H1 (cell line): ENCODE measurements at regions not wholly inside any gene's neighbourhood (a gene's known extent, or its start where the extent isn't known, plus 50 kb on each side); places are given as distances from the start of the nearest gene placed in this dataset.

Experiments
- CTCF ChIA-PET: fragments of 300-600 bp; sonication (Branson Sonifier 250); formaldehyde crosslinking; loops from one replicate; lab custom pipeline; 2021; ENCODE audit not compliant: partially characterized antibody; lab: Charles Lee
- POLR2A ChIA-PET: fragments of 300-600 bp; sonication (Branson Sonifier 250); formaldehyde crosslinking; loops from one replicate; lab custom pipeline; 2021; ENCODE audit warnings: inconsistent platforms; ENCODE audit not compliant: partially characterized antibody; lab: Charles Lee
- DNase-seq, 2 experiments: peaks; one replicate each; pipeline versions ENCODE4 v3.0.0 to v3.0.0-alpha.2; 2010 to 2022; ENCODE audit warnings: low spot score in 2 of 2, low read depth in 1 of 2, mixed read lengths in 1 of 2
- FAIRE-seq: peaks from 2 replicates; lab custom pipeline; 2011; peaks lifted over from hg19 to GRCh38; lab: Jason Lieb, UNC
- H2AFZ ChIP-seq: 2 replicates; pipeline ENCODE4 v1.8.1; 2012; ENCODE audit warnings: low read length, inconsistent platforms
- H2AK5ac ChIP-seq: 2 replicates; pipeline ENCODE4 v1.6.1; 2013; ENCODE audit warnings: low read depth, low read length
- H2BK120ac ChIP-seq: replicated peaks from 2 replicates; pipeline ENCODE3; 2013; ENCODE audit warnings: low read depth, low read length, inconsistent platforms
- H2BK12ac ChIP-seq: 2 replicates; pipeline ENCODE4 v1.6.1; 2013; ENCODE audit warnings: low read depth, low read length
- H2BK15ac ChIP-seq: 2 replicates; pipeline ENCODE4 v1.6.1; 2013; ENCODE audit warnings: low read length
- H2BK20ac ChIP-seq: 2 replicates; pipeline ENCODE4 v1.6.1; 2013; ENCODE audit warnings: low read length
- H2BK5ac ChIP-seq: 2 replicates; pipeline ENCODE4 v1.6.1; 2013; ENCODE audit warnings: low read depth, low read length
- H3K14ac ChIP-seq: 2 replicates; pipeline ENCODE4 v1.6.1; 2013; ENCODE audit warnings: inconsistent platforms; ENCODE audit not compliant: insufficient read length
- H3K18ac ChIP-seq: 2 replicates; pipeline ENCODE4 v1.6.1; 2013; ENCODE audit warnings: low read length; ENCODE audit errors: extremely low read depth
- H3K23ac ChIP-seq: 2 replicates; pipeline ENCODE4 v1.6.1; 2013; ENCODE audit warnings: inconsistent platforms; ENCODE audit not compliant: insufficient read length
- H3K23me2 ChIP-seq: 2 replicates; pipeline ENCODE4 v1.6.1; 2013; ENCODE audit warnings: low read depth, low read length
- H3K27ac ChIP-seq: 2 replicates; pipeline ENCODE4 v1.6.1; 2011; ENCODE audit warnings: low read depth, low read length, inconsistent platforms
- H3K27me3 ChIP-seq, 4 experiments: replicated peaks in 1 of 4; 1 replicate in 1 of 4; 2 replicates in 3 of 4; pipeline versions ENCODE4 v1.6.1 to v1.8.1; 2011 to 2013; ENCODE audit warnings: low read length in 3 of 4, mild to moderate bottlenecking in 3 of 4, inconsistent platforms in 2 of 4, mixed read lengths in 2 of 4, moderate library complexity in 1 of 4; ENCODE audit not compliant: control insufficient read depth in 3 of 4, insufficient read depth in 3 of 4; ENCODE audit errors: extremely low read depth in 1 of 4
- H3K36me3 ChIP-seq, 4 experiments: 2 replicates each; pipeline versions ENCODE4 v1.6.1 to v1.8.1; 2011 to 2013; ENCODE audit warnings: mild to moderate bottlenecking in 4 of 4, low read length in 3 of 4, moderate library complexity in 2 of 4, control low read depth in 1 of 4, inconsistent platforms in 1 of 4; ENCODE audit not compliant: insufficient read depth in 4 of 4, control insufficient read depth in 2 of 4
- H3K4ac ChIP-seq: replicated peaks from 2 replicates; pipeline ENCODE3; 2013; ENCODE audit warnings: low read length, low read depth, mixed read lengths, inconsistent platforms; ENCODE audit not compliant: insufficient read length
- H3K4me1 ChIP-seq, 4 experiments: replicated peaks in 1 of 4; 1 replicate in 1 of 4; 2 replicates in 3 of 4; pipeline versions ENCODE4 v1.6.1 to v1.8.1; 2011 to 2013; ENCODE audit warnings: low read length in 3 of 4, inconsistent platforms in 2 of 4, mixed read lengths in 1 of 4; ENCODE audit not compliant: insufficient read depth in 4 of 4, control insufficient read depth in 3 of 4
- H3K4me2 ChIP-seq, 2 experiments: 2 replicates each; pipeline versions ENCODE4 v1.6.1 to v1.8.1; 2011 to 2013; ENCODE audit warnings: low read depth in 2 of 2, low read length in 2 of 2, control low read depth in 1 of 2, inconsistent platforms in 1 of 2, mild to moderate bottlenecking in 1 of 2; ENCODE audit not compliant: insufficient read depth in 1 of 2
- H3K4me3 ChIP-seq, 4 experiments: fragments of 200-600, 300-600 bp in 1 of 4; sonication (generic), shearing (Covaris generic), sonication (Bioruptor Twin) in 1 of 4; 2 replicates each; pipeline versions ENCODE4 v1.5.1 to v1.8.1; 2011 to 2016; ENCODE audit warnings: low read length in 4 of 4, low read depth in 3 of 4, control low read depth in 2 of 4, inconsistent platforms in 2 of 4, mild to moderate bottlenecking in 2 of 4, mixed read lengths in 1 of 4, moderate library complexity in 1 of 4; ENCODE audit not compliant: insufficient read depth in 2 of 4; ENCODE audit errors: extremely low read depth in 1 of 4
- H3K56ac ChIP-seq: replicated peaks from 2 replicates; pipeline ENCODE3; 2013; ENCODE audit warnings: low read depth, mild to moderate bottlenecking, mixed read lengths, low read length, inconsistent platforms; ENCODE audit not compliant: insufficient read length
- H3K79me1 ChIP-seq: 2 replicates; pipeline ENCODE4 v1.6.1; 2013; ENCODE audit warnings: low read depth, low read length, control low read depth
- H3K79me2 ChIP-seq, 2 experiments: 2 replicates each; pipeline versions ENCODE4 v1.6.1 to v1.8.1; 2012 to 2013; ENCODE audit warnings: low read length in 2 of 2, mild to moderate bottlenecking in 2 of 2, inconsistent platforms in 1 of 2; ENCODE audit not compliant: insufficient read depth in 2 of 2, control insufficient read depth in 1 of 2
- H3K9ac ChIP-seq, 4 experiments: replicated peaks in 1 of 4; 1 replicate in 1 of 4; 2 replicates in 3 of 4; pipeline versions ENCODE4 v1.6.1 to v1.8.1; 2011 to 2013; ENCODE audit warnings: low read depth in 3 of 4, low read length in 3 of 4, control low read depth in 2 of 4, mild to moderate bottlenecking in 2 of 4, moderate library complexity in 2 of 4, inconsistent platforms in 1 of 4; ENCODE audit errors: extremely low read depth in 1 of 4
- H3K9me3 ChIP-seq, 2 experiments: 2 replicates each; pipeline versions ENCODE4 v1.6.1 to v1.8.1; 2012 to 2013; ENCODE audit warnings: mild to moderate bottlenecking in 2 of 2, moderate library complexity in 2 of 2, control low read depth in 1 of 2, inconsistent platforms in 1 of 2, low read depth in 1 of 2, low read length in 1 of 2, mixed read lengths in 1 of 2; ENCODE audit not compliant: insufficient read depth in 2 of 2
- H4K20me1 ChIP-seq, 2 experiments: replicated peaks in 1 of 2; 2 replicates each; pipeline versions ENCODE3 to v1.8.1; 2011 to 2013; ENCODE audit warnings: inconsistent platforms in 2 of 2, low read length in 2 of 2, mild to moderate bottlenecking in 1 of 2; ENCODE audit not compliant: insufficient read depth in 2 of 2, control insufficient read depth in 1 of 2
- H4K5ac ChIP-seq: 2 replicates; pipeline ENCODE4 v1.6.1; 2013; ENCODE audit warnings: low read length, low read depth, mixed read lengths, inconsistent platforms; ENCODE audit not compliant: insufficient read length
- H4K8ac ChIP-seq: 2 replicates; pipeline ENCODE4 v1.8.0; 2013; ENCODE audit warnings: mild to moderate bottlenecking, moderate library complexity, low read length, inconsistent platforms; ENCODE audit not compliant: insufficient read depth; ENCODE audit errors: extremely low read depth
- H4K91ac ChIP-seq: replicated peaks from 2 replicates; pipeline ENCODE3; 2013; ENCODE audit warnings: low read length, mixed read lengths, inconsistent platforms; ENCODE audit not compliant: insufficient read length
- ATF3 ChIP-seq: IDR thresholded peaks from 2 replicates; pipeline ENCODE4 v1.6.1; 2011; ENCODE audit warnings: low read depth, mild to moderate bottlenecking, low read length; ENCODE audit not compliant: insufficient read depth
- HDAC2 ChIP-seq, 2 experiments: fragments of 300-600 bp in 1 of 2; sonication (generic) in 1 of 2; IDR thresholded peaks; 2 replicates each; pipeline ENCODE4 v1.6.1; 2011 to 2012; ENCODE audit warnings: low read depth in 2 of 2, low read length in 2 of 2, mild to moderate bottlenecking in 2 of 2, moderate library complexity in 2 of 2, borderline replicate concordance in 1 of 2, inconsistent platforms in 1 of 2
- KDM5A ChIP-seq: fragments of 200-600 bp; IDR thresholded peaks from 2 replicates; pipeline ENCODE4 v1.7.1; 2012; ENCODE audit warnings: mild to moderate bottlenecking, low read length, inconsistent platforms, mixed read lengths
- MAX ChIP-seq: IDR thresholded peaks from 2 replicates; pipeline ENCODE4 v1.6.1; 2012; ENCODE audit warnings: inconsistent platforms
- RAD21 ChIP-seq, 2 experiments: IDR thresholded peaks in 1 of 2; conservative IDR thresholded peaks in 1 of 2; 2 replicates each; pipeline ENCODE4 v1.6.1; 2011; ENCODE audit warnings: low read depth in 2 of 2, low read length in 2 of 2, improper control_type of control experiment in 1 of 2, inconsistent platforms in 1 of 2, mild to moderate bottlenecking in 1 of 2, moderate library complexity in 1 of 2
- RNF2 ChIP-seq: fragments of 200-900, 300-1000 bp; sonication (generic); IDR thresholded peaks from 2 replicates; pipeline ENCODE4 v1.7.1; 2016; ENCODE audit warnings: borderline replicate concordance, low read depth, mild to moderate bottlenecking, antibody characterized with exemption, low read length; ENCODE audit not compliant: poor library complexity, severe bottlenecking; ENCODE audit errors: missing control alignments
- SAP30 ChIP-seq: fragments of 300-600 bp; sonication (generic); IDR thresholded peaks from 2 replicates; pipeline ENCODE4 v1.7.1; 2012; ENCODE audit warnings: low read length, moderate library complexity, mild to moderate bottlenecking, inconsistent platforms; ENCODE audit not compliant: insufficient read depth, insufficient replicate concordance
- SIRT6 ChIP-seq: IDR thresholded peaks from one replicate; pipeline ENCODE4 v1.7.1; 2012; ENCODE audit warnings: low read length, inconsistent platforms
- SUZ12 ChIP-seq: fragments of 200-600 bp; sonication (generic); IDR thresholded peaks from 2 replicates; pipeline ENCODE4 v1.6.1; 2012; ENCODE audit warnings: mild to moderate bottlenecking, inconsistent platforms, low read length, moderate library complexity, mixed read lengths
- WGBS, 2 experiments: shearing (Covaris generic) in 1 of 2; methylation state at CpG; one replicate each; pipeline versions ENCODE4 v1.1.6 to v1.1.7; 2013 to 2015; ENCODE audit warnings: low lambda C conversion rate in 2 of 2, mixed read lengths in 2 of 2, inconsistent platforms in 1 of 2, low coverage in 1 of 2, missing lambda C conversion rate in 1 of 2; ENCODE audit not compliant: insufficient replicate concordance in 2 of 2, insufficient coverage in 1 of 2, insufficient read length in 1 of 2; ENCODE audit errors: extremely low coverage in 1 of 2, missing lambda C conversion rate in 1 of 2; 5-methylcytosine and 5-hydroxymethylcytosine counted together

- CTCF ChIA-PET = no interaction called here
Observed at GRCh38 chr6:23390221-23390620, 735.8 kb upstream of the NRSN1 start.

More at GRCh38 chr6:23390221-23390620, 735.8 kb upstream of the NRSN1 start:
- no peak overlapping the region for H2BK20ac ChIP-seq
- no peak overlapping the region for H4K8ac ChIP-seq
- no peak overlapping the region for H3K9ac ChIP-seq
- H2BK12ac ChIP-seq = no peak overlapping the region
- H3K79me1 ChIP-seq = no peaks in the 10 kb centered on the region
- H3K27me3 ChIP-seq = no peaks in the 10 kb centered on the region
- H3K79me2 ChIP-seq = no peaks in the 10 kb centered on the region
- no peak overlapping the region for H3K18ac ChIP-seq
- H3K9me3 ChIP-seq = no peaks in the 10 kb centered on the region
- no peaks in the 10 kb centered on the region for H3K23me2 ChIP-seq
- H3K4me1 ChIP-seq = no peaks in the 10 kb centered on the region
- H3K36me3 ChIP-seq = no peaks in the 10 kb centered on the region
- no peak overlapping the region for H3K56ac ChIP-seq
- 91% methylated on average over 2 of the region's 2 CpGs; no CpG with 5 or more reads in 1 of the 2 experiments for WGBS, 2 experiments
- FAIRE-seq (no peak), DNase-seq (no peak)
- no peak overlapping the region for H4K5ac ChIP-seq
- H2BK5ac ChIP-seq = no peak overlapping the region
- TF ChIP-seq SUZ12 (no peak), MAX (no peak), KDM5A (no peak), RAD21 (IDR thresholded peaks at IDR 0.05 in 1 of 2, conservative IDR thresholded peaks at IDR 0.05 in 1 of 2; ENCODE audit: low read depth in 2 of 2, low read length in 2 of 2) (no peak), ATF3 (no peak), SAP30 (no peak), HDAC2 (IDR thresholded peaks at IDR 0.05; ENCODE audit: borderline replicate concordance in 1 of 2, low read depth in 2 of 2, low read length in 2 of 2) (no peak), SIRT6 (no peak), RNF2 (no peak)
- no peak overlapping the region for H3K4me3 ChIP-seq
- no peak overlapping the region for H2BK120ac ChIP-seq
- H3K4me2 ChIP-seq = no peak overlapping the region
- H3K23ac ChIP-seq = no peak overlapping the region
- H3K27ac ChIP-seq = no peak overlapping the region
- H4K91ac ChIP-seq = no peak overlapping the region
- no peak overlapping the region for H2AFZ ChIP-seq
- no peak overlapping the region for H2BK15ac ChIP-seq
- no peak overlapping the region for H3K14ac ChIP-seq
- H4K20me1 ChIP-seq = no peaks in the 10 kb centered on the region
- POLR2A ChIA-PET = no interaction called here
- no peak overlapping the region for H2AK5ac ChIP-seq
- H3K4ac ChIP-seq = no peak overlapping the region
